Endodermal cell (in vitro differentiated cells): ENCODE measurements at regions not wholly inside any gene's neighbourhood (a gene's known extent, or its start where the extent isn't known, plus 50 kb on each side); places are given as distances from the start of the nearest gene placed in this dataset.
"Not testable (repeated sequence)": the region's sequence is repeated elsewhere in the genome, so short reads cannot be mapped to it uniquely, and the experiment has no call there.

Experiments used
- DNase-seq: peaks from one replicate; pipeline ENCODE4 v3.0.0-alpha.2; 2017
- H3K27ac ChIP-seq: 2 replicates; pipeline ENCODE4 v1.5.1; 2013; ENCODE audit warnings: mild to moderate bottlenecking, low read depth, low read length, moderate library complexity
- H3K27me3 ChIP-seq: 2 replicates; pipeline ENCODE4 v1.6.1; 2013; ENCODE audit warnings: mild to moderate bottlenecking, low read length, moderate library complexity; ENCODE audit not compliant: insufficient read depth, control insufficient read depth, poor library complexity, severe bottlenecking
- H3K36me3 ChIP-seq: 2 replicates; pipeline ENCODE4 v1.7.0; 2013; ENCODE audit warnings: mild to moderate bottlenecking, low read length, moderate library complexity; ENCODE audit not compliant: control insufficient read depth, insufficient read depth
- H3K4me1 ChIP-seq: one replicate; pipeline ENCODE4 v1.7.0; 2013; ENCODE audit warnings: low read length; ENCODE audit not compliant: control insufficient read depth, insufficient read depth
- H3K4me3 ChIP-seq: 2 replicates; pipeline ENCODE4 v1.5.1; 2013; ENCODE audit warnings: mild to moderate bottlenecking, low read length, moderate library complexity
- H3K9ac ChIP-seq: 2 replicates; pipeline ENCODE4 v1.6.1; 2013; ENCODE audit warnings: mild to moderate bottlenecking, low read length, moderate library complexity; ENCODE audit not compliant: poor library complexity, severe bottlenecking; ENCODE audit errors: extremely low read depth
- H3K9me3 ChIP-seq: 2 replicates; pipeline ENCODE4 v1.6.1; 2013; ENCODE audit warnings: mild to moderate bottlenecking, low read length, moderate library complexity; ENCODE audit not compliant: control insufficient read depth
- H3K27ac Mint-ChIP-seq: 2 replicates; pipeline ENCODE4 v1.8.0; 2020; ENCODE audit warnings: mixed read lengths
- H3K27me3 Mint-ChIP-seq: 2 replicates; pipeline ENCODE4 v1.8.0; 2021; ENCODE audit warnings: mild to moderate bottlenecking, mixed read lengths; ENCODE audit not compliant: insufficient read depth
- H3K36me3 Mint-ChIP-seq: 2 replicates; pipeline ENCODE4 v1.8.0; 2020; ENCODE audit warnings: low read depth, mixed read lengths
- H3K4me1 Mint-ChIP-seq: 2 replicates; pipeline ENCODE4 v1.8.0; 2020; ENCODE audit warnings: mixed read lengths
- H3K4me3 Mint-ChIP-seq: 2 replicates; pipeline ENCODE4 v1.8.0; 2020; ENCODE audit warnings: mild to moderate bottlenecking, moderate library complexity, mixed read lengths
- H3K9me3 Mint-ChIP-seq: 2 replicates; pipeline ENCODE4 v1.8.0; 2020; ENCODE audit warnings: mild to moderate bottlenecking, mixed read lengths
- CTCF ChIP-seq: fragments of 200-600 bp; sonication (generic); conservative IDR thresholded peaks from 2 replicates; pipeline ENCODE4 v1.5.0; 2021; ENCODE audit warnings: antibody characterized with exemption, mild to moderate bottlenecking
- WGBS, 2 experiments: methylation state at CpG; one replicate each; pipeline versions ENCODE4 v1.1.5 to v1.1.7; 2013; ENCODE audit warnings: missing lambda C conversion rate in 2 of 2, mixed read lengths in 1 of 2; ENCODE audit not compliant: insufficient coverage in 1 of 2, insufficient read length in 1 of 2; 5-methylcytosine and 5-hydroxymethylcytosine counted together

- Mint-ChIP-seq H3K36me3 (no peaks in the 10 kb centered on the region), H3K4me3 (no peak overlapping the region), H3K9me3 (no peaks in the 10 kb centered on the region), H3K4me1 (no peaks in the 10 kb centered on the region), H3K27ac (no peak overlapping the region), H3K27me3 (no peaks in the 10 kb centered on the region)
- no peak for DNase-seq
- Histone ChIP-seq H3K36me3 (no peaks in the 10 kb centered on the region), H3K27ac (no peak overlapping the region), H3K4me3 (no peak overlapping the region), H3K9me3 (no peaks in the 10 kb centered on the region), H3K4me1 (no peaks in the 10 kb centered on the region), H3K27me3 (no peaks in the 10 kb centered on the region), H3K9ac (no peak overlapping the region)
- TF ChIP-seq CTCF: no peak
Observed at GRCh38 chr5:40204144-40204543, 475.6 kb upstream of the PTGER4 start.

GRCh38 chr5:40202814-40203440, 476.8 kb upstream of the PTGER4 start:
- TF ChIP-seq CTCF: no peak
- no peak for DNase-seq
- Histone ChIP-seq H3K4me1 (no peaks in the 10 kb centered on the region), H3K9ac (no peak overlapping the region), H3K4me3 (no peak overlapping the region), H3K27me3 (no peaks in the 10 kb centered on the region), H3K36me3 (no peaks in the 10 kb centered on the region), H3K9me3 (no peaks in the 10 kb centered on the region), H3K27ac (no peak overlapping the region)
- Mint-ChIP-seq H3K4me1 (no peaks in the 10 kb centered on the region), H3K27me3 (no peaks in the 10 kb centered on the region), H3K4me3 (no peak overlapping the region), H3K36me3 (no peaks in the 10 kb centered on the region), H3K27ac (no peak overlapping the region), H3K9me3 (no peaks in the 10 kb centered on the region)

GRCh38 chr5:40198736-40199135, 481.0 kb upstream of the PTGER4 start:
- Histone ChIP-seq H3K36me3 (no peaks in the 10 kb centered on the region), H3K27me3 (no peaks in the 10 kb centered on the region), H3K9me3 (no peaks in the 10 kb centered on the region), H3K4me3 (no peak overlapping the region), H3K9ac (no peak overlapping the region), H3K27ac (no peak overlapping the region), H3K4me1 (no peaks in the 10 kb centered on the region)
- Mint-ChIP-seq H3K4me3 (no peak overlapping the region), H3K36me3 (no peaks in the 10 kb centered on the region), H3K4me1 (no peaks in the 10 kb centered on the region), H3K27ac (no peak overlapping the region), H3K27me3 (no peaks in the 10 kb centered on the region), H3K9me3 (no peaks in the 10 kb centered on the region)
- 93 to 94% methylated on average over 2 of the region's 2 CpGs for WGBS, 2 experiments
- TF ChIP-seq CTCF: no peak
- DNase-seq: no peak

- H3K4me1 Mint-ChIP-seq, H3K27ac Mint-ChIP-seq, H3K27me3 ChIP-seq, H3K9me3 ChIP-seq, H3K4me1 ChIP-seq, H3K4me3 ChIP-seq, DNase-seq, H3K27ac ChIP-seq, H3K36me3 Mint-ChIP-seq, H3K27me3 Mint-ChIP-seq, H3K4me3 Mint-ChIP-seq, H3K9ac ChIP-seq, H3K36me3 ChIP-seq, H3K9me3 Mint-ChIP-seq: not testable (repeated sequence)
- 95 to 97% methylated on average over 3 to 7 of the region's 7 CpGs for WGBS, 2 experiments
Observed at GRCh38 chr5:40195574-40195973, 484.1 kb upstream of the PTGER4 start.
